GM19372 (cell line): ENCODE measurements at regions not wholly inside any gene's neighbourhood (a gene's known extent, or its start where the extent isn't known, plus 50 kb on each side); places are given as distances from the start of the nearest gene placed in this dataset.

Experiments used
- ATAC-seq: cut with Tn5 transposase; IDR thresholded peaks from one replicate; pipeline ENCODE4 v1.9.1; 2021; ENCODE audit warnings: mild to moderate bottlenecking, low read depth, moderate library complexity; ENCODE audit not compliant: unreplicated experiment

DNA sequence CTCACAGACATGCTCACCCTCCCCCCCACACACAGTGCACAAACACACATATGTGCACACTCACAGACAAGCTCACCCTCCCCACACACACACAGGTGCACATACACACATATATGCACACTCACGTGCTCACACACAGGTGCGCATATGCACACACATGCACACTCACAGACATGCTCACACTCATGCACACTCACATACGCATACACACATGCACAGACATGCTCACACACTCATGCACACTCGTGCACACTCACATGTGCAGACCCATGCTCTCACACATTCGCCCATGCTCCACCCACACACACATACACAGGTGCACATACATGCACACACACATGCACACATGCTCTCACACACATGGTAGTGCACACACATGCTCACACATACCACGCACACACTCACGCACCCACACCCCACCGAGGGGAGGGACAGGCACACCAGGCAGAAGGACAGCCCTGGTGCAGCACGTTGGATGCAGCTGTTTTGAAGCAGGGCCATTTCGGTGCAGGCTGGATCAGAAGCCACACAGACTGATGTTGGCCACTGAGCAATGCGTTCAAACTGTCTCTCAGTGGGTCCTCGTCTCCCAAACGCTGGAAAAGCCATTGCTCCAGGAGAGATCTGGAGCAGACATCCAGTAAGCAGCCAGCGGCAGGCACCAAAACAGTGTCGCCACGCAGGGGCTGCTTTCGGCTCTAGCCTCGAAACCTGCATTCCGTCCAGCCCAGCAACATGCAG, 86.2 kb upstream of the ZNF469 start:
- ATAC-seq: no peak

DNA sequence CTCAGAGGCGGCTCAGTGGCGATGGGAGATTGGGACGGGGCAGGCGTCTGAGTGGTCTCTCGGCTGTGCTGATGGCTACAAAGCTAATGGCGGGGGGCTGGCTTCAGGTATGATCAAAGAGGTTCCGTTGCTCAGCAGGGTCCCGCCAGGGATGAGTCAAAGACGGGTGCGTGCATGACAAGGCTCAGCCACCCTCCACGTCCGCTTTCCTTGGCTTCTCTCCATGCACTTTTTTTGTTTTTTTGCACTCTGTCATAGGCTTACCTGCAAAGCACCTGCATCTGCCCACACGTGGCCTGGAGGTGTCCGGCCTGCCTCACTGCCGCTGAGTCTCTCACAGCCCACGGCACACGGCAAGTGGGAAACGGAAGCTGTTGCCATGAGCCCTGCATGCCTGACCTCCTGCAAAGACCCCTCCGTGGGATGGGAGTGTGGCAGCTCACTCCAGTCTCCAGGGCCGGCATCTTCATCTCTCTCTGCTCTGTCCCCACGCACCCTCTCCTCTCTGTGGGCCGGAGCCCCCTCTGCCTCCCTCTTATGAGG, 85.5 kb upstream of the ZNF469 start:
- no peak for ATAC-seq

DNA sequence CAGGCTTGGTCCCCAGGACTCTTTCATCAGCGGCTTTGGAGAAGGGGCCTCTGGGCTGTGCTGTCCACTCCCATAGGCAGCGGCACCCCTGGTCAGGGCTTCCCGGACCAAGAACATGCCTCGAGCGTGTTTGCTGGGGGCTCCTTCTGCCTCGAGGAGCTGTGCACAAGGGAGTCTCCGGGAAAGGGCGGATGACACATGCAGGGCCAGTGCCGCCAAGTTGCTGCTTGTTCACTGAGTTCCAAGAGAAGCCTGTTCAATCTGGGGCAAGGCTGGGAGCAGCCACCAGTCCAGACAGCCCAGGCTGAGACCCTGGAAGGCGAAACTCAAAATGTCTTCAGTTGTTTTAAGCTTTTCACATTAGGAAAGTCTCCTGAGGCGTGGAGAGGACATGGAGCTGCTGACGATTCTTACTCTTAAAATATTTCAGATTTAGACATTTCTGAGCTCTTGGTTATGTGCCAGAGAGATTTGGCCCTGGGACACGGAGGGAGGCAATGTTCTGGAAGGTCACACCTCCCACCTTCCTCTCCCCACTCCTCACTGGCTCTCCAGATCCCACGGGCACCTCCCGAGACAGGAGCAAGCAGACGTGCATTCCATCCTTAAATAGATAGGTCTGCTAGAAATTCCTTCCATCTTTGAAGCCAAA, 84.5 kb upstream of the ZNF469 start:
- no peak for ATAC-seq

DNA sequence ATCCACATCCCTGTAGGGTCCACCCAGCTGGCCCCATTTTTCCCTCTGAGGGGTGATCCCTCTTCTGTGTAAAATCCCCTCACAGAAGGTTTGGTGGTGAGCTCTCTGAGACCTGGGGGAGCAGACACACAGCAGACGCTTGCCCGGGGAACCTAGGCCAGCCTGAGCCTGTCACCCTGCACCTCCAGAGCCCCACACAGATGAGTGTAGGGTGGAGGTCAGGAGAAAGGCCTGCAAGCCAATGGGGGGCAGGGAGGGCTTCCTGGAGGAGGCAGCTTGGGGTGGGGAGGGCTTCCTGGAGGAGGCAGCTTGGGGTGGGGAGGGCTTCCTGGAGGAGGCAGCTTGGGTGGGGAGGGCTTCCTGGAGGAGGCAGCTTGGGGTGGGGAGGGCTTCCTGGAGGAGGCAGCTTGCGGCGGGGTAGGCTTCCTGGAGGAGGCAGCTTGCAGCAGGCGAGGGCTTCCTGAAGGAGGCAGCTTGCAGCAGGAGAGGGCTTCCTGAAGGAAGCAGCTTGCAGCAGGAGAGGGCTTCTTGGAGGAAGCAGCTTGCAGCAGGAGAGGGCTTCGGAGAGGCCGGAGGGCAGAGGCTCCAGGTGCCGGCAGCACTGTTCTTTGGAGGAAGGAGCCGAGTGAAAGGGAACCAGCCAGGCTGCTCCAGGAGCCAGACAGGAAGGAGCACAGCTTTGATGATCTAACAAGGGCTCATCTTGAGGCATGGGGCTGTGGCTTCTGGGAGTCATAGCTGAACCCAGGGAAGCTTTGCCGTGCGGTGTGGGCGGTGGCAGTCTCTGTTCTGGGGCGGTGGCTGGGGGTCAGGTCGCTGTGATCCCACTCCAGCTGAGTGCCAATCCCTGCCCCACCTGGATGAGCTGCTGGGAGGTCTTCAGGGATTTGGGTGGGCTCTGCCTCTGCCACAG, 83.7 kb upstream of the ZNF469 start:
- no peak for ATAC-seq

DNA sequence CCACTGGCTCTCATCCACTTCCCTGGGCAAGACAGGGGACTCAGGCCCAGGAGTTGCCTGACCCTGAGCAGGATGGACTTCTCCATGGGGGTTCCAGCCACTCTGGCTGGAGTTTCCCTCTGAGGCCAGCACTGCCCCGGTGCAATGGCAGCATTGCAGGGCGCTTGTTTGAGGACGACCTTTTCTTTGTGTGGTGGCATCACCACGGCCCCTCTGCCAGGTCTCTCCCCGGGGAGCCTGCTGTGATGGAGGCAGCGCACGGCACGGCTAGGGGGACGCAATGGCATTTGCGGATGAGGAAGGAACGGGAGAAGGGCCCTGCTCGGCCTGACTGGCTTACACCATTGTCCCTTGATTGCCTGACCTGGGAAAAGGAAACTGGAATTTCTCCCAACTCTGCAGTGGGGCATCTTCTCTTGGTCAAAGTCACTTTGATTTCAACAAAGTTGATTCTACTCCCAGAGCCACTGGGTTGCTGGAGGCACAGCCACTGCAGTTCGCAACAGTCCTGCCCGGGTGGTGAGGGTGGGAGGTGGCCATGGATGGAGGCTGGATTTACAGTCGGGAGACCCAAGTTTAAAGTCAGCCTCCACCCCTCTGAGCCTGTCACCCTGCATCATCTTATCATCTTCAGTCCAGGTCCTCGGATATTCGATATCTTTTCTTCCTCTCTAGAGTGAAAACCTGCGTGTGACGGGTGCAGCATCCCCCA, 82.9 kb upstream of the ZNF469 start:
- ATAC-seq: no peak

DNA sequence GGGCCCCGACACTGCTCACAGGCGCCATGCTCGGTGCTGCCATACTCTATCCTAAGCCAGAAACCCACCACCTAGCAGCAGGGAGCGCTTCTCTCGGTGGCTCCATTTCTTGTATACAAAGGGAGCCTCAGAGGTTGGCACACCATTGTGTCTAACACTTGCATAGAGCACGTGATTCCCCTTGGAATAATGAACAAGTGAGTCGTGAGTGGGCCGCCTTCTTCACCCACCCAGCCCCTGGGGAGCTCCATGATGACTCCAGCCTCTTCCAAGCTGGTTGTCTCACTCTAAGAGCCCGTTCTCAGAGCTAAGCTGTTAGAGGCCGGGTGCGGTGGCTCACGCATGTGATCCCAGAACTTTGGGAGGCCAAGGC, 82.3 kb upstream of the ZNF469 start:
- ATAC-seq: no peak

DNA sequence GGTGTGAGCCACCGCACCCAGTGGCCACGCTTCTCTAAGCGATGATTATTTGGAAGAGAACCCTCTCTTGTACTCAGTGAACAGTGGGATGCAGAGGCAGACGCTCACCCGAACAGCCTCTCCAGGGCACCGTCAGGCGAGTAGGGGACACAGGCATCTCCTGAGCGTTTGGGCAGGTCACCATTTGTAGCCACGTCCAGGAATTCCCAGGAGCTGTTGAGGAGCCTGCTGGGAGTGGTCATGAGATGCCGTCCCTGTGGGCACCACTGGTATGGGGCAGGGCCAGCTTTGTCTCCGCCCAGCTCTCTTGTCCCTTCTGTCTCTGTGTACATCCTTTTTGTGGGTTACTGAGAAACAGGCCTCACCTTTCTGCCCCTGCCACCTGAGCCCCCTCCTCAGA, 81.3 kb upstream of the ZNF469 start:
- ATAC-seq: no peak

DNA sequence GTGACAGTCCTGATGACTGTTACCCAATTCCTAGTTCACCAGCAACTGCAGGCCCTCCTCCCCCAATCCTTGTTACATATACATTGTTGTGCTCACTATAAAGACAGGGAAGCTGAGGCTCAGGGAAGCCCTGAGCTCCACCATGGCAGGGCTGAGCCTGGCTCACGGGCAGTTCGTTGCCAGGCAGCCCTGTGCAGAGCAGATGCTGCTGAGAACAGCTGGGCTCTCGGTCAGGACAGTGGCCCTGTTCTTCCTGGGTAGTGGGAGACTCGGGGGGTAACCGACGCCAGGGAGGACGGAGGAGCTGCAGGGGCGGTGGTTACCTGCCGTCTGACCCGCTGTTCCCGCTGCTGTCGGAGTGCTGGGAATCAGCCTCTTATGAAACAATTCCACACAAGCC, 80.9 kb upstream of the ZNF469 start:
- ATAC-seq: no peak

DNA sequence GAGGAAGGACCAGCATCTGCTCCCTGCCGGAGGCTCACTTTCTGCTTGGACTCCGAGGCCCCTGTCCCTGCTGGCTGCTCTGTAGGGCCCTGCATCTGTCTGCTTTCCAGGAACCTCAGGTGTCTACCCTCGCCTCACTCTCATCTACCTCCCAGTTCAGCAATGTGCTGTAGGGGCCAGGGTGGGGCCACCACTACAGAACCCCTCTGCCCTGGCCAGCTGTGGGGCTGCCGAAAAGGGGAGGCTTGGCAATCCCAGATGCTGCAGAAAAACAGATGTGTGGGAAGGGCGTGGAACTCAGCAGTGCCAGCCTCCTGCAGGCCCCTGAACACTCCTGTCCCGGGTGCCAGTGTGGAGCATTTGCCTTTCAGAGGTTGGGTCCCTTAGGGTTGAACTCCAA, 80.1 kb upstream of the ZNF469 start:
- ATAC-seq: no peak

DNA sequence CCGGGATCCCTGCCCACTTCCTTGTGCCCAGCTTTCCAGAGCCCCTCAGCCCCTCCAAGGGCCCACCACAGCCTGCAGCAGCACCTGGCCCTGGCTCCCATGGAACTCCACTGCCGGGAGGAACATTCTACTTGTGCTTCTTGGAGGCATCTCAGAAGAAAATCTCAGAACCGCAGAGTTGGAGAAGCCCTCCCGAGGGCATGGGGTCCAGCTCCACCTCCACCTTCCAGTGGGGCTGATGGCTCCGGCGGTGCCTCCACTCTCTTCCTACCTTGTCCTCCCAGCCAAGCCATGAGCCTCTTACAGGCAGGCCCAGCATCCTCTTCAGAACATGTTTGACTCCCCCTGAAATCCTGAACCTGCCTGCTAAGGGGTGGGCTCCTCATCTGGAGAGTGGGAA, 79.4 kb upstream of the ZNF469 start:
- ATAC-seq: no peak

DNA sequence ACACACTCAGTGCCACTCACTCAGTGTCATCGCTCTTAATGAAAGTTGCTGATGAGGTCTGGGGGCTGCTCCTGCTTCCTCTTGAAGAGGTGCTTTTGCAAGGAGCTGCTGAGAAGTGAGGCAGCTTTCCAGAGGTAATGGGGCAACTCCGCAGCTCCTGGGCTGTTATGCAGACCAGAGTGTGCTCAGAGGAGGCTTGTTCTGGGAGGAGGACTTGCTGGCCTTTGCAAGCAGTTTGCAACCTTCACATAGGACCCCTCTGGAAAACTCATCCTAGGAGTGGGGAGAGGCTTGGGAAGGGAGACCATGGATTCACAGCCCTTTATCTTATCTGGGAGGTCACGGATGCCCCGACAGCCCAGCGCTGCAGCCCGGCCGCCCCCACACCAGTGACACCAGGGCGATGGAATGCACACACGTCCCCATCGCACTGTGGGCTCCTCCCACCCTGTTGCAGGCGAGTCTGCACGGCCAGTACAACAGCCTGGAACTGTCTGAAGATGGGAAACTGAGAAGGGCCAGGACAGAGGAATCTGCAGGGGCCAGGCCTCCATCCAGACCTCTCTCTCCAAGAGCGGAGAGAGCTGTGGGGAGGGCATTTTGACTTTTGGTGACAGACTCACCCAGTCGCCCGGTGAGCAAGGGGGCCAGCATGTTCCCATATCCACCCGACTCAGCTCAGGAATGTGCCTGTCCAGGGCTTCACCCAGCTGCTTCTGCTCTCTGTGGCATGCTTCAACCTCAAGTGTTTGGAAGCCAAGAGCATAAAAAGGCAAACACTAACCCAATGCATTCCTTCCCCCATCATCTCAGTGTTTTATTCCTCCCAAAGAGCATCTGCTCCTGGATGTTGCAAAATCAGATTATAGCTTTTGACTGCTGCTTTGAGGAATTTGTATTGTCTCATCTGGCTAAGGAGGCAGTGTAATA, 78.6 kb upstream of the ZNF469 start:
- ATAC-seq: no peak

DNA sequence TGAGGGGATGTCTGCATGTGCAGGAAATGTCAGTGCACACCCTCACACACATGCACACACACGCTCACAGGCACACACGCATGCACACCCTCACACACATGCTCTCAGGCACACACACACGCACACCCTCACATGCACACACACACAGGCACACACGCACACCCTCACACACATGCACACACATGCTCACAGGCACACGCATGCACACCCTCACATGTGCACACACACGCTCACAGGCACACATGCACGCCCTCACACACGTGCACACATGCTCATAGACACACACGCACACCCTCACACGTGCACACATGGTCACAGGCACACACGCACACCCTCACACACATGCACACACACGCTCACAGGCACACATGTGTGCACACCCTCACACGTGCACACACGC, 77.6 kb upstream of the ZNF469 start:
- ATAC-seq: no peak

DNA sequence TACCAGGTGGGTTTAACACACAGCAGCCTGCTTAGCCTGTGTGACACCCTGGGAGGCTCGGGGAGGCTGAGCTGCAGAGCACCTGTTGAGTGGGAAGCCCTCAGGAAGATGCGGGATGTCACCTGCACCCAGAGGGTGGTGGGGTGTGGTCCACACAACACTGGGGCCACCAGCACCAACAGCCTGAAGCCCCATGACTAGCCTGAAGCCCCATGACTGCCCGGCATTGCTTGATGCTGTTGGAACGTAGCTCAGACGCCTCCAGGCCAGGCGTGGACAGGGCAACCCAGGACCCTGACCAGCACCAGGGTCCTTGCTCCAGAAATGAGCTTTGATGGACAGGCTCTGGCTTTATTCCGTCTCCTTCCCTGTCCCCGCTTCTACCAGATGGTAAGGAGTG, 76.3 kb upstream of the ZNF469 start:
- ATAC-seq: no peak

DNA sequence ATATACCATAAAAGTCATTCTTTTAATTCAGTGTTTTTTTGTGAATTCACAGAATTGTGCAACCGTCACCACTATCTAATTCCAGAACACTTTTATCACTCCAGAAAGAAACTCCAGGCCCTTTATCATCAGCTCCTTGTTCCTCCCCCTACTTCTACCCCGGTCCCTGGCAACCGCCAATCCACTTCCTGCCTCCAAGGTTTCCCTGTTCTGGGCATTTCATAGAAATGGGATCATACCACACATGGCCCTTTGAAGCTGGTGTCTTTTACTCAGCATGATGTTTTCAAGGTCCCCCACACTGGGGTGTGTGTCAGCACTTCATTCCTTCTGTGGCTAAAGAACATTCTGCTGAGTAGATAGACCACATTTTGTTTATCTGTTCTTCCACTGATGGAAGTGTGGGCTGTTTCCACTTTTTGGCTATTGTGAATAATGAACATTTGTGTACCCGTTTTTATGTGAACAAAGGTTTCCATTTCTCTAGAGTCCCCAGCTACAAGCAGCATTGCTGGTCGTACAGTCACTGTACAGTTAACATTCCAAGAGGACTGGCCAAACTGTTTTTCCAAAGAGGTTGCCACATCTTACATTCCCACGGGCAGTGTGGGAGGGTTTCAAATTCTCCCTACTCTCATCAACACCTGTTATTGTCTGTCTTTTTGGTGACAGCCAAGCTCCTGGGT, 75.8 kb upstream of the ZNF469 start:
- no peak for ATAC-seq

DNA sequence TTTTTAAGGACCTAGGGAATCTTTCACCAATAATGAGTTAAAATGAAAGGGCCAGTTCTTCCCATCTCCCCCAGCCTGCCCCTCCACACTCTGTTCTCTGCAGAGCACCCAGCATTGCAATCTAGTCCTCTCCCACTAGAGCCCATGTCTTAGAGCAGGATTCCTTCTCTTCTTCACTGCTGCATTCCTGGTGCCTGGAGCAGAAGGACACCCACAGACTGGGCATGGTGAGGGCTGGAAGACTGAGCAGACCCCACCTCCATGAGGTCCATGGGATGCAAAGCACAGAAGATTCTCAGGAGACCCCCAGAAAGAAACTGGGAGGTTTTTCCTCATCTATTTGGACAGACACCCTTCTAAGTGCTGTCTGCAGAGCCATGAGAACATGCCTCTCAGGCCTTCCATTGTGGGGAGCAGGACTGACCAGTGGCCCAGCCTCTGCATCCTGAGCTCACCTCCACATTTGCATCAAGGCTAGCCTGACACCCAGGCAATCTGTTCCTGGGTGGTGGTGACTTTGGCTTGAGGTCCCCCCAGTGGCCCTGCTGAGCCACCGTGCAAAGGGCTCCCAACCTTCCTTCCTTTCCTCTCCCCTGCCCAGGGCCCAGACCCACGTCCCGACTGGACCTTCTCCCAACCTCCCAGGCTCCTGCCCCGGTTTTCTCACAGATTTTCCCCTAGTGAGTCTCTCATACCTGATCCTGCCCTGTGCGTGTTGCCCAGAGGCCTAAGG, 74.2 kb upstream of the ZNF469 start:
- ATAC-seq: no peak

DNA sequence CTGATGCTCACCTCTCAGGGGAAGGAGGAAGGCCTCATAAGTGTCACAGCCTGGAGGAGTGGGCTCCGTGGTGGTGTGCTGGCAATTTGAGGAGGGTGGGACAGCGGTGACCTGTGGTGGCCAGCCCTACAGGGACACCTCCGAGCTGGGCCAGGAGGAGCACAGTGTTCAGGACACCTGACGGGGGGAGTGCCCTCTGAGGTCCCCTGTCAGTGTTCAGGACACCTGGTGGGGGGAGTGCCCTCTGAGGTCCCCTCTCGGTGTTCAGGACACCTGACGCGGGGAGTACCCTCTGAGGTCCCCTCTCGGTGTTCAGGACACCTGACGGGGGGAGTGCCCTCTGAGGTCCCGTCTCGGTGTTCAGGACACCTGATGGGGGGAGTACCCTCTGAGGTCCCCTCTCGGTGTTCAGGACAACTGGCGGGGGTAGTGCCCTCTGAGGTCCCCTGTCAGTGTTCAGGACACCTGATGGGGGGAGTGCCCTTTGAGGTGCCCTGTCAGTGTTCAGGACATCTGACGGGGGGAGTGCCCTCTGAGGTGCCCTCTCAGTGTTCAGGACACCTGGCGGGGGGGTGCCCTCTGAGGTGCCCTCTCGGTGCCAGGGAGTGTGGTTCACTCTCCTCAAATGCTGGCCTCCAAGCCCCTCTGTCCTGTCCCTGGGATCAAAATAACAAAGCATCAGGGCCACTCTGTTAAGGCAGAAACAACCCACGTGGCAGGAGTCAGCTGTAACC, 73.4 kb upstream of the ZNF469 start:
- ATAC-seq: no peak

DNA sequence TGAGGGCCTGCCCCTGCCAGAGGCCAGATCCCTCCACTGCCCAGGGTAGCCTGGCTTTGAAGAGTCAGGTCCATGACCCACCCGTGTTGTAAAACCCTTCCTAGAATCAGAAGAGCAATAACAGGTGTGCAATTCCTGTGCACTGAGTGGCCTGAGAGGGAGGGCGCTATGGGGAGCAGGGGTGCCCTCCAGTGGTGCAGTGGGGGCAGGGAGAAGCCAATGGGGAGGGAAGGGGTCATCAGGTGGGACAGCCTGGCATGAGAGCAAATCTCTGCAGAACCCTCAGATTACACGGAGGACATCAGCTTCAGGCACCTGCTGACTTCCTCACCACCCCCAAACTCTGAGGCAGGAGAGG, 72.9 kb upstream of the ZNF469 start:
- no peak for ATAC-seq
